ENCODE measurements at regions not wholly inside any gene's neighbourhood (a gene's known extent, or its start where the extent isn't known, plus 50 kb on each side); places are given as distances from the start of the nearest gene placed in this dataset.
A peak's percentile ranks its signal among the peaks of the same experiment; 100 is the strongest.

DNA sequence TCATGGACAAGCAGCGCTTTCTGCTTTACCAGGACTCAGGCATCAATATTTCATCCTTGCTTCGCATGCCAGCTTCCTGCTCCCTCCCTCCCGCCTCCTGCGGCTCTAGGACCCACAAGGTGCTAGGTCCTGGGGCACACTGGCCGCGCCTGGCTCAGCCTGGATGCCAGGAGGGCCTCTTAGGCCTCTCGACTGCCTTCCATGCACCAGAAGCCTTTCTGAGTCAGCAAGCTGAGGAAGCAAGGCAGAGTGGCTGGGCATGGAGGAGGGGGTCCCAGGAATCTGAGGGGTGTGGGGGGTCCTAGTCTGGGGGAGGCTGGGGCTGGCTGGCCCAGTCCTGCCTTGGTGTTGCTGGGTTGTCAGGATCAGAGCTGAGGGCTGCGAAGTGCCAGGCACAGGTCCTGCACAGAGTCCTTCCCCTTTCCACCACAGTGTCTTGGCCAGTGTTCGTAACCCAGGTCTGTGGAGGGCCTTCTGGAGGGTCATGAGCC, 61.0 kb upstream of the THY1 start:
- Mint-ChIP-seq H3K27ac (ENCODE audit: unreplicated experiment) (no peak overlapping the region), H3K27me3 (ENCODE audit: low read depth) (peaks cover 61% of the 10 kb centered on the region), H3K4me3 (ENCODE audit: unreplicated experiment) (no peak overlapping the region), H3K36me3 (ENCODE audit: low read depth) (no peaks in the 10 kb centered on the region), H3K9me3 (ENCODE audit: low read depth) (no peaks in the 10 kb centered on the region), H3K4me1 (ENCODE audit: low read depth) (peaks cover 4% of the 10 kb centered on the region)
- TF ChIP-seq, protein P1, sequence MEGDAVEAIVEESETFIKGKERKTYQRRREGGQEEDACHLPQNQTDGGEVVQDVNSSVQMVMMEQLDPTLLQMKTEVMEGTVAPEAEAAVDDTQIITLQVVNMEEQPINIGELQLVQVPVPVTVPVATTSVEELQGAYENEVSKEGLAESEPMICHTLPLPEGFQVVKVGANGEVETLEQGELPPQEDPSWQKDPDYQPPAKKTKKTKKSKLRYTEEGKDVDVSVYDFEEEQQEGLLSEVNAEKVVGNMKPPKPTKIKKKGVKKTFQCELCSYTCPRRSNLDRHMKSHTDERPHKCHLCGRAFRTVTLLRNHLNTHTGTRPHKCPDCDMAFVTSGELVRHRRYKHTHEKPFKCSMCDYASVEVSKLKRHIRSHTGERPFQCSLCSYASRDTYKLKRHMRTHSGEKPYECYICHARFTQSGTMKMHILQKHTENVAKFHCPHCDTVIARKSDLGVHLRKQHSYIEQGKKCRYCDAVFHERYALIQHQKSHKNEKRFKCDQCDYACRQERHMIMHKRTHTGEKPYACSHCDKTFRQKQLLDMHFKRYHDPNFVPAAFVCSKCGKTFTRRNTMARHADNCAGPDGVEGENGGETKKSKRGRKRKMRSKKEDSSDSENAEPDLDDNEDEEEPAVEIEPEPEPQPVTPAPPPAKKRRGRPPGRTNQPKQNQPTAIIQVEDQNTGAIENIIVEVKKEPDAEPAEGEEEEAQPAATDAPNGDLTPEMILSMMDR (IDR thresholded peaks at IDR 0.05): no peak
- peak; percentile 84 for DNase-seq (ENCODE audit: low spot score)

DNA sequence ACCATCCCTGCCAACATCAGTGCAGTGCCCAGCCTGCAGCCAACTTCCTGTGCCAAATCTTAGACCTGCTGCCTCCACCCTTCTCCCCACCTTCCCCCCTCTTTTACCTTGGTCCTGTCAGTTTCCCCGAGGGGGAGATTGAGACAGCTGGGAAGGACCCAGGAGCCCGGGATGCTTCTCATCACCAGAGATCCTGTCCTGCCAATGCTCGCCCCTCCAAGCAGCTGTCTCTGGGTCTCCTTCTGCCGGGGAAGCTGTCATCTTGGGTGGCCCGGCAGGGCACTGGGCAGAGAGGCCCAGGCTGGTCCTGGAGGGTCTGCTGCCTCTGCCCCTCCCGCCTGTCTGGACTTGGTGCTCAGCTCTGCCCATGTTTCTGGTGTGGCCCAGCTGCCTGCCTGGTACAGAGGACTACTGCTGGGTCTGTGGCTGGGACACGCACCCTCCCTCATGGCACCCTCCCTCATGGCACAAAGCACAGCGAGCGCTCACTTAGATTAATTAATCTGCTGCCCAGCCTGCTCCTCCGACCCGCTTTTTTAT, 60.4 kb upstream of the THY1 start:
- H3K36me3 Mint-ChIP-seq (ENCODE audit: low read depth): no peaks in the 10 kb centered on the region
- no peaks in the 10 kb centered on the region for H3K9me3 Mint-ChIP-seq (ENCODE audit: low read depth)
- TF ChIP-seq, protein P1 (IDR thresholded peaks at IDR 0.05): no peak
- DNase-seq (ENCODE audit: low spot score): peak; percentile 68
- H3K27me3 Mint-ChIP-seq (ENCODE audit: low read depth): peaks cover 57% of the 10 kb centered on the region
- no peak overlapping the region for H3K4me3 Mint-ChIP-seq (ENCODE audit: unreplicated experiment)
- H3K4me1 Mint-ChIP-seq (ENCODE audit: low read depth): peaks cover 4% of the 10 kb centered on the region
- no peak overlapping the region for H3K27ac Mint-ChIP-seq (ENCODE audit: unreplicated experiment)

DNA sequence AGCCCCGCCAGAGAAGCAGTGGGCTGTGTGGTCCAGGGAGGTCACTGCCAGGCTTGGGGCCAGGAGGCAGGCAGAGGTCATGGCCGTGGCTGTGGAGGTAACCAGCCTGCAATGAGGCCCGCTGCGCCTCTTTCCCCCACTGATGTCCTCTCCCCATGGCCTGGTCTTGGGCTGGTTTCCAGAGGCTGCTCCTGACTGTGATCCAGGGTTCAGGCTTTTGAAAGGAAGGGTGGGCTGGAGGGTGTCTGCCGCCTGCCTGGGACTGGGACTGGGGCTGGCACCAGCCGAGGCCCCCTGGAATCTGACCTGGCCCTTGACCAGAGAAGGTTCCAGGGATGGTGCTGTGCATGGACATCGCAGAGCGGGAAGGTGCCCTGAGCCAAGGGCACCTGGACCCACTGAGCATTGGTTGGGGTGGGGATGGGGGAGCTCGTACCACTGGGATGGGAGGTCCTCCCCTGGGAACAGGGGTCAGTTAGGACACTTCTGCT, 59.6 kb upstream of the THY1 start:
- no peaks in the 10 kb centered on the region for H3K36me3 Mint-ChIP-seq (ENCODE audit: low read depth)
- no peak overlapping the region for H3K27ac Mint-ChIP-seq (ENCODE audit: unreplicated experiment)
- DNase-seq (ENCODE audit: low spot score): no peak
- no peaks in the 10 kb centered on the region for H3K9me3 Mint-ChIP-seq (ENCODE audit: low read depth)
- no peak overlapping the region for H3K4me3 Mint-ChIP-seq (ENCODE audit: unreplicated experiment)
- TF ChIP-seq, protein P1 (IDR thresholded peaks at IDR 0.05): no peak
- peaks cover 4% of the 10 kb centered on the region for H3K4me1 Mint-ChIP-seq (ENCODE audit: low read depth)
- H3K27me3 Mint-ChIP-seq (ENCODE audit: low read depth): peaks cover 52% of the 10 kb centered on the region

DNA sequence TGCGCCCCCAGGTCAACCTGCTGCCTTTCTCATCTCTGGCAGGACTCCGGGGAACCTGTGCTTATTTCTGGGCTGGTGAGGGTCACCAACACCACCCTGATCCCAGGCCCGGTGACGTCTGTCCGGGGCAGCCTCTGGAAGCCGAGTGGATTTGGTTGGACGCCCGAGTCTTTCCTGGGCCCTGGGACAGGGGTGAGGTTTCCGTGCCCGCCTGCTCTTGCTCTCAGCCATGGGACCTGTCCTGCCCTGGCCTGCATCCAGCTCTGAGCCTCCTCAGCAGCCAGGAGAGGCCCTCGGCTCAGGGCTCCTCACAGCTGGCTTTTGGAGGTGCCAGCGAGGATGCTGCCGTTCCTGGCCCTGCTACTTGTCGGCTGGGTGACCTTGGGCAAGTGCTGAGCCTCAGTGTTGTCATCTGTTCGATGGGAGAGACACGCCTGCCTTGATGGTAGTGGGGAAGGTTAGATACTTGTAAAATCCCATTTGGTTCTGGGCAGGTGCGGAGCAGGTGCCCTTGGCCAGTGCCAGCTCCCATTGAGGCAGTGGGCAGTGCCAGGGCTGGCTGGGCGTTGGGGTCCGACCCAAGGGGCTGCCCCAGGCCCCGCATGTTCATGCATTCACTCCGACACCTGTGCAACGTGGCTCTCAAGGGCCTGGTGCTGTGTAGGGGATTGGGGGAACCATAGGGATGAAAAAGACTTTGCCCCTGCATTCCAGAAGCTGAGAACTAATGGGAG, 58.9 kb upstream of the THY1 start:
- no peak overlapping the region for H3K27ac Mint-ChIP-seq (ENCODE audit: unreplicated experiment)
- peaks cover 53% of the 10 kb centered on the region for H3K27me3 Mint-ChIP-seq (ENCODE audit: low read depth)
- TF ChIP-seq, protein P1 (IDR thresholded peaks at IDR 0.05): peak; percentile 3
- no peaks in the 10 kb centered on the region for H3K9me3 Mint-ChIP-seq (ENCODE audit: low read depth)
- no peak for DNase-seq (ENCODE audit: low spot score)
- H3K36me3 Mint-ChIP-seq (ENCODE audit: low read depth): no peaks in the 10 kb centered on the region
- H3K4me1 Mint-ChIP-seq (ENCODE audit: low read depth): peaks cover 4% of the 10 kb centered on the region
- no peak overlapping the region for H3K4me3 Mint-ChIP-seq (ENCODE audit: unreplicated experiment)

DNA sequence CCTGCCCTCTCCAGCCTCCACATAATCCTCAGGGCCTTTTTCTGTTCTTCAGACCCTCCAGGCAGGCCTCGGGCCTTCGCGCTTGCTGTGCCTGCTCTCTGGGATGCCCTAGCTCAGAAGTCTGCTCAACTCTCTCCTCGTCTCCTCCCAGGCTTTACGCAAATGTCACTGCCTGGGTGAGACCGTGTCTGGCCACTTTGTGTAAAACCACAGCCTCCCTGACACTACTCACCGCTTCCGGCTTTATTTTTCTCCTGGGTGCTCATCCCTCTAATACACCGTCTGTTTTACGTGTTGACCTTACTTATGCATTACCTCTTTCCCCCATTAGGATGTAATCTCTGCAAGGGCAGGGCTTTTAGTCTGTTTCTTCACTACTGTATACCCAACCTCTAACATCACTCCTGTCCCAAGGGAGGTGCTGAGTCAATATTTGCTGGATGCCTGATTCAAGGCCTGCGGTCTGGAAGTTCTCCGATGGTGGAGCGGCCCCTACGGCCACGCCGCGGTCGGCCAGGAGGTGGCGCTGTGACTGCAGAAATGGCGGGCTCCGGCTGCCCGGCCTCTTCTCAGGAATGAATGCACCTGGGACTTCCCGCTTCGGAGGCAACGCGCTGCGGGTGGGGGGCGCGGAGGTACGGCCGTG, 58.2 kb upstream of the THY1 start:
- Mint-ChIP-seq H3K36me3 (ENCODE audit: low read depth) (no peaks in the 10 kb centered on the region), H3K27me3 (ENCODE audit: low read depth) (peaks cover 51% of the 10 kb centered on the region), H3K4me1 (ENCODE audit: low read depth) (peaks cover 4% of the 10 kb centered on the region), H3K9me3 (ENCODE audit: low read depth) (no peaks in the 10 kb centered on the region), H3K27ac (ENCODE audit: unreplicated experiment) (no peak overlapping the region), H3K4me3 (ENCODE audit: unreplicated experiment) (no peak overlapping the region)
- TF ChIP-seq, protein P1 (IDR thresholded peaks at IDR 0.05): peak; percentile 99
- DNase-seq (ENCODE audit: low spot score): no peak

Measured in chondrocyte (in vitro differentiated cells).